ENCODE measurements at regions not wholly inside any gene's neighbourhood (a gene's known extent, or its start where the extent isn't known, plus 50 kb on each side); places are given as distances from the start of the nearest gene placed in this dataset.

GRCh38 chr10:124279298-124279697 is 139.4 kb downstream of the OAT start:
- Mint-ChIP-seq H3K4me3 (no peak overlapping the region), H3K27ac (no peak overlapping the region), H3K27me3 (no peaks in the 10 kb centered on the region), H3K9me3 (peaks cover 3% of the 10 kb centered on the region), H3K4me1 (ENCODE audit: low read depth) (no peaks in the 10 kb centered on the region), H3K36me3 (ENCODE audit: low read depth) (no peaks in the 10 kb centered on the region)
- DNase-seq: no peak

- Mint-ChIP-seq H3K27me3 (no peaks in the 10 kb centered on the region), H3K27ac (no peak overlapping the region), H3K36me3 (ENCODE audit: low read depth) (no peaks in the 10 kb centered on the region), H3K4me1 (ENCODE audit: low read depth) (no peaks in the 10 kb centered on the region), H3K9me3 (peaks cover 3% of the 10 kb centered on the region), H3K4me3 (no peak overlapping the region)
- DNase-seq: no peak
Observed at GRCh38 chr10:124278356-124278755, 140.4 kb downstream of the OAT start.

- no peaks in the 10 kb centered on the region for H3K36me3 Mint-ChIP-seq (ENCODE audit: low read depth)
- H3K9me3 Mint-ChIP-seq: peaks cover 13% of the 10 kb centered on the region
- no peaks in the 10 kb centered on the region for H3K27me3 Mint-ChIP-seq
- no peak overlapping the region for H3K4me3 Mint-ChIP-seq
- H3K4me1 Mint-ChIP-seq (ENCODE audit: low read depth): no peaks in the 10 kb centered on the region
- no peak overlapping the region for H3K27ac Mint-ChIP-seq
- no peak for DNase-seq
Observed at GRCh38 chr10:124273141-124273540, 145.6 kb downstream of the OAT start.

- Mint-ChIP-seq H3K36me3 (ENCODE audit: low read depth) (no peaks in the 10 kb centered on the region), H3K4me1 (ENCODE audit: low read depth) (no peaks in the 10 kb centered on the region), H3K27me3 (no peaks in the 10 kb centered on the region), H3K9me3 (peaks cover 13% of the 10 kb centered on the region), H3K27ac (no peak overlapping the region), H3K4me3 (no peak overlapping the region)
- no peak for DNase-seq
Observed at GRCh38 chr10:124271676-124272075, 147.0 kb downstream of the OAT start.

- H3K36me3 Mint-ChIP-seq (ENCODE audit: low read depth): no peaks in the 10 kb centered on the region
- H3K4me3 Mint-ChIP-seq: no peak overlapping the region
- no peaks in the 10 kb centered on the region for H3K27me3 Mint-ChIP-seq
- no peak for DNase-seq
- H3K4me1 Mint-ChIP-seq (ENCODE audit: low read depth): no peaks in the 10 kb centered on the region
- no peak overlapping the region for H3K27ac Mint-ChIP-seq
- peaks cover 13% of the 10 kb centered on the region for H3K9me3 Mint-ChIP-seq
Observed at GRCh38 chr10:124270530-124271327, 148.0 kb downstream of the OAT start.

- H3K4me3 Mint-ChIP-seq: no peak overlapping the region
- no peaks in the 10 kb centered on the region for H3K36me3 Mint-ChIP-seq (ENCODE audit: low read depth)
Observed at GRCh38 chr10:124268976-124269375, 149.7 kb downstream of the OAT start.

GRCh38 chr10:124267911-124268549 is 150.7 kb downstream of the OAT start:
- Mint-ChIP-seq H3K4me3 (no peak overlapping the region), H3K27ac (no peak overlapping the region), H3K9me3 (peaks cover 10% of the 10 kb centered on the region), H3K27me3 (no peaks in the 10 kb centered on the region), H3K36me3 (ENCODE audit: low read depth) (no peaks in the 10 kb centered on the region), H3K4me1 (ENCODE audit: low read depth) (no peaks in the 10 kb centered on the region)
- DNase-seq: no peak

More at GRCh38 chr10:124268976-124269375, 149.7 kb downstream of the OAT start:
- no peak for DNase-seq
- Mint-ChIP-seq H3K9me3 (peaks cover 10% of the 10 kb centered on the region), H3K27me3 (no peaks in the 10 kb centered on the region), H3K4me1 (ENCODE audit: low read depth) (no peaks in the 10 kb centered on the region), H3K27ac (no peak overlapping the region)

GRCh38 chr10:124267231-124267885 is 151.4 kb downstream of the OAT start:
- DNase-seq: no peak
- no peak overlapping the region for H3K27ac Mint-ChIP-seq
- peaks cover 8% of the 10 kb centered on the region for H3K9me3 Mint-ChIP-seq
- H3K27me3 Mint-ChIP-seq: no peaks in the 10 kb centered on the region
- no peaks in the 10 kb centered on the region for H3K4me1 Mint-ChIP-seq (ENCODE audit: low read depth)
- H3K36me3 Mint-ChIP-seq (ENCODE audit: low read depth): no peaks in the 10 kb centered on the region
- no peak overlapping the region for H3K4me3 Mint-ChIP-seq

- Mint-ChIP-seq H3K4me3 (no peak overlapping the region), H3K27ac (no peak overlapping the region), H3K27me3 (no peaks in the 10 kb centered on the region), H3K36me3 (ENCODE audit: low read depth) (no peaks in the 10 kb centered on the region), H3K9me3 (peaks cover 3% of the 10 kb centered on the region), H3K4me1 (ENCODE audit: low read depth) (no peaks in the 10 kb centered on the region)
- no peak for DNase-seq
Observed at GRCh38 chr10:124266468-124267230, 152.1 kb downstream of the OAT start.

- Mint-ChIP-seq H3K9me3 (no peaks in the 10 kb centered on the region), H3K36me3 (ENCODE audit: low read depth) (no peaks in the 10 kb centered on the region), H3K4me3 (no peak overlapping the region), H3K4me1 (ENCODE audit: low read depth) (no peaks in the 10 kb centered on the region), H3K27ac (no peak overlapping the region), H3K27me3 (no peaks in the 10 kb centered on the region)
- DNase-seq: no peak
Observed at GRCh38 chr10:124265776-124266467, 152.8 kb downstream of the OAT start.

- no peak for DNase-seq
- Mint-ChIP-seq H3K4me1 (ENCODE audit: low read depth) (no peaks in the 10 kb centered on the region), H3K9me3 (no peaks in the 10 kb centered on the region), H3K27ac (no peak overlapping the region), H3K36me3 (ENCODE audit: low read depth) (no peaks in the 10 kb centered on the region), H3K4me3 (no peak overlapping the region), H3K27me3 (no peaks in the 10 kb centered on the region)
Observed at GRCh38 chr10:124265391-124265745, 153.4 kb downstream of the OAT start.

GRCh38 chr10:124264711-124265390 is 153.9 kb downstream of the OAT start:
- no peak overlapping the region for H3K27ac Mint-ChIP-seq
- no peak overlapping the region for H3K4me3 Mint-ChIP-seq
- no peaks in the 10 kb centered on the region for H3K4me1 Mint-ChIP-seq (ENCODE audit: low read depth)
- no peaks in the 10 kb centered on the region for H3K9me3 Mint-ChIP-seq
- H3K36me3 Mint-ChIP-seq (ENCODE audit: low read depth): no peaks in the 10 kb centered on the region
- no peaks in the 10 kb centered on the region for H3K27me3 Mint-ChIP-seq
- no peak for DNase-seq

- H3K9me3 Mint-ChIP-seq: no peaks in the 10 kb centered on the region
- H3K4me1 Mint-ChIP-seq (ENCODE audit: low read depth): no peaks in the 10 kb centered on the region
- H3K27ac Mint-ChIP-seq: no peak overlapping the region
Observed at GRCh38 chr10:124264271-124264670, 154.5 kb downstream of the OAT start.

GRCh38 chr10:124263726-124264125 is 155.0 kb downstream of the OAT start:
- no peak overlapping the region for H3K27ac Mint-ChIP-seq
- H3K9me3 Mint-ChIP-seq: no peaks in the 10 kb centered on the region
- DNase-seq: no peak
- no peaks in the 10 kb centered on the region for H3K4me1 Mint-ChIP-seq (ENCODE audit: low read depth)
- H3K27me3 Mint-ChIP-seq: no peaks in the 10 kb centered on the region
- H3K4me3 Mint-ChIP-seq: no peak overlapping the region
- H3K36me3 Mint-ChIP-seq (ENCODE audit: low read depth): no peaks in the 10 kb centered on the region

More at GRCh38 chr10:124264271-124264670, 154.5 kb downstream of the OAT start:
- no peak for DNase-seq
- H3K27me3 Mint-ChIP-seq: no peaks in the 10 kb centered on the region
- H3K4me3 Mint-ChIP-seq: no peak overlapping the region
- no peaks in the 10 kb centered on the region for H3K36me3 Mint-ChIP-seq (ENCODE audit: low read depth)

Measured in activated T-cell treated with anti-CD3 and anti-CD28 coated beads, Interleukin-2, amount 50 U/mL, for 24 hours (primary cell).